ENCODE measurements at regions not wholly inside any gene's neighbourhood (a gene's known extent, or its start where the extent isn't known, plus 50 kb on each side); places are given as distances from the start of the nearest gene placed in this dataset.

DNA sequence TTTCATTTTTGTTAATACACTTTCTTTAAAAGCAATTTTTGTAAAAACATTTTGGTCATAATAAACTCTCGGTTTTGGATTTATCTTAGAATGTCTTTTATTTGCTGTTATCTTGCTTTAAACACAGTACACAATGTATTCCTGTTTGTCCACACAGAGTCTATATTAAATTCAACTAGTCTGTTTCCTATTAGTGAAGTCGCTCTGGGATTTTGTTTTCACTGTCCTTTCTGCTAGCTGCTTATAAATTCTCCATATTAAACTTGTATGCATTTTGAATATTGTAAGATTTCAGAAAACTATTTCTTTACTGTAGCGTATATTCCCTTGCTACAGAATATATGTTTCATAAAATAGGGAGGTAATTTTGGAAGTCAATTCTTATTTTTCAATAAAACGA is 630.2 kb downstream of the HDGFL1 start:
- Histone ChIP-seq H3K9ac (ENCODE audit: low read length) (no peak overlapping the region), H3K27ac (ENCODE audit: low read length) (no peak overlapping the region), H3K9me3 (ENCODE audit: low read length) (no peaks in the 10 kb centered on the region), H3K79me2 (replicated peaks; ENCODE audit: insufficient read depth, low read length) (no peaks in the 10 kb centered on the region), H2AFZ (ENCODE audit: low read depth, low read length) (no peak overlapping the region), H3F3A (ENCODE audit: insufficient read depth, low read length, poor library complexity, severe bottlenecking) (no peaks in the 10 kb centered on the region), H3K9me2 (ENCODE audit: insufficient read depth, low read length) (no peaks in the 10 kb centered on the region), H3K4me2 (ENCODE audit: low read length) (no peak overlapping the region), H3K4me3 (ENCODE audit: low read length) (no peak overlapping the region), H3K27me3 (ENCODE audit: insufficient read depth, low read depth, low read length) (no peaks in the 10 kb centered on the region), H3K36me3 (ENCODE audit: insufficient read depth, low read length) (no peaks in the 10 kb centered on the region), H4K20me1 (ENCODE audit: insufficient read depth) (no peaks in the 10 kb centered on the region)
- TF ChIP-seq SMC3 (conservative IDR thresholded peaks at IDR 0.05; ENCODE audit: poor library complexity), result no peak
- TF ChIP-seq, protein P1, sequence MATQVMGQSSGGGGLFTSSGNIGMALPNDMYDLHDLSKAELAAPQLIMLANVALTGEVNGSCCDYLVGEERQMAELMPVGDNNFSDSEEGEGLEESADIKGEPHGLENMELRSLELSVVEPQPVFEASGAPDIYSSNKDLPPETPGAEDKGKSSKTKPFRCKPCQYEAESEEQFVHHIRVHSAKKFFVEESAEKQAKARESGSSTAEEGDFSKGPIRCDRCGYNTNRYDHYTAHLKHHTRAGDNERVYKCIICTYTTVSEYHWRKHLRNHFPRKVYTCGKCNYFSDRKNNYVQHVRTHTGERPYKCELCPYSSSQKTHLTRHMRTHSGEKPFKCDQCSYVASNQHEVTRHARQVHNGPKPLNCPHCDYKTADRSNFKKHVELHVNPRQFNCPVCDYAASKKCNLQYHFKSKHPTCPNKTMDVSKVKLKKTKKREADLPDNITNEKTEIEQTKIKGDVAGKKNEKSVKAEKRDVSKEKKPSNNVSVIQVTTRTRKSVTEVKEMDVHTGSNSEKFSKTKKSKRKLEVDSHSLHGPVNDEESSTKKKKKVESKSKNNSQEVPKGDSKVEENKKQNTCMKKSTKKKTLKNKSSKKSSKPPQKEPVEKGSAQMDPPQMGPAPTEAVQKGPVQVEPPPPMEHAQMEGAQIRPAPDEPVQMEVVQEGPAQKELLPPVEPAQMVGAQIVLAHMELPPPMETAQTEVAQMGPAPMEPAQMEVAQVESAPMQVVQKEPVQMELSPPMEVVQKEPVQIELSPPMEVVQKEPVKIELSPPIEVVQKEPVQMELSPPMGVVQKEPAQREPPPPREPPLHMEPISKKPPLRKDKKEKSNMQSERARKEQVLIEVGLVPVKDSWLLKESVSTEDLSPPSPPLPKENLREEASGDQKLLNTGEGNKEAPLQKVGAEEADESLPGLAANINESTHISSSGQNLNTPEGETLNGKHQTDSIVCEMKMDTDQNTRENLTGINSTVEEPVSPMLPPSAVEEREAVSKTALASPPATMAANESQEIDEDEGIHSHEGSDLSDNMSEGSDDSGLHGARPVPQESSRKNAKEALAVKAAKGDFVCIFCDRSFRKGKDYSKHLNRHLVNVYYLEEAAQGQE (IDR thresholded peaks at IDR 0.05; ENCODE audit: borderline replicate concordance), result no peak
- no peak for TF ChIP-seq POLR2AphosphoS5 (IDR thresholded peaks at IDR 0.05)
- no peak for TF ChIP-seq MXI1 (conservative IDR thresholded peaks at IDR 0.05; ENCODE audit: poor library complexity, severe bottlenecking)
- TF ChIP-seq EZH2 (IDR thresholded peaks at IDR 0.05; ENCODE audit: borderline replicate concordance, insufficient read depth, low read length, poor library complexity, severe bottlenecking), result no peak
- no peak for TF ChIP-seq EP300 (conservative IDR thresholded peaks at IDR 0.05; ENCODE audit: poor library complexity, severe bottlenecking)
- TF ChIP-seq, protein P2, sequence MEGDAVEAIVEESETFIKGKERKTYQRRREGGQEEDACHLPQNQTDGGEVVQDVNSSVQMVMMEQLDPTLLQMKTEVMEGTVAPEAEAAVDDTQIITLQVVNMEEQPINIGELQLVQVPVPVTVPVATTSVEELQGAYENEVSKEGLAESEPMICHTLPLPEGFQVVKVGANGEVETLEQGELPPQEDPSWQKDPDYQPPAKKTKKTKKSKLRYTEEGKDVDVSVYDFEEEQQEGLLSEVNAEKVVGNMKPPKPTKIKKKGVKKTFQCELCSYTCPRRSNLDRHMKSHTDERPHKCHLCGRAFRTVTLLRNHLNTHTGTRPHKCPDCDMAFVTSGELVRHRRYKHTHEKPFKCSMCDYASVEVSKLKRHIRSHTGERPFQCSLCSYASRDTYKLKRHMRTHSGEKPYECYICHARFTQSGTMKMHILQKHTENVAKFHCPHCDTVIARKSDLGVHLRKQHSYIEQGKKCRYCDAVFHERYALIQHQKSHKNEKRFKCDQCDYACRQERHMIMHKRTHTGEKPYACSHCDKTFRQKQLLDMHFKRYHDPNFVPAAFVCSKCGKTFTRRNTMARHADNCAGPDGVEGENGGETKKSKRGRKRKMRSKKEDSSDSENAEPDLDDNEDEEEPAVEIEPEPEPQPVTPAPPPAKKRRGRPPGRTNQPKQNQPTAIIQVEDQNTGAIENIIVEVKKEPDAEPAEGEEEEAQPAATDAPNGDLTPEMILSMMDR (IDR thresholded peaks at IDR 0.05; ENCODE audit: poor library complexity, severe bottlenecking), result no peak
- TF ChIP-seq RAD21 (conservative IDR thresholded peaks at IDR 0.05), result no peak
- no peak for TF ChIP-seq TAF1 (IDR thresholded peaks at IDR 0.05; ENCODE audit: low read depth)

DNA sequence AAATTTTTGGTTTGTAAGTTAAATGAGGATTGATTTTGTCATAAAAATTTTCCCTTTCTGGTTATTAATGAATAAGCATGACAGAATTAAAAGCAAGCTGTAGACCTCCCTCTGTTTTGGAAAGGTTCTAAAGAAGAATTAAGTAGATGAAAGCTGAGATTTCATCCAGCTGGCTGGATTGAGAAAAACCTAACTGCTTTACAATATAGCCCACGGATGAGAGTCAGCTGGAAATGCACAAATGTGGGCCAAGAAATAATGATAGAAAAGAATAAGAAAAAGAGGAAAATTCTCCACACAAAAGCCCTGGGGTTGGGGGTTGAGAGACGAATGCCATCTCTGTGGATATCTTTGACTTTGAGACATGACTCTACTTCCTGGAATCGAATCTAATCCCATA is 631.6 kb downstream of the HDGFL1 start:
- H3K9me3 ChIP-seq (ENCODE audit: low read length), result no peaks in the 10 kb centered on the region
- no peak overlapping the region for H2AFZ ChIP-seq (ENCODE audit: low read depth, low read length)
- no peak overlapping the region for H3K4me2 ChIP-seq (ENCODE audit: low read length)
- H3K9me2 ChIP-seq (ENCODE audit: insufficient read depth, low read length), result no peaks in the 10 kb centered on the region
- H3K4me3 ChIP-seq (ENCODE audit: low read length), result no peak overlapping the region
- H3K27me3 ChIP-seq (ENCODE audit: insufficient read depth, low read depth, low read length), result no peaks in the 10 kb centered on the region
- no peaks in the 10 kb centered on the region for H4K20me1 ChIP-seq (ENCODE audit: insufficient read depth)
- H3F3A ChIP-seq (ENCODE audit: insufficient read depth, low read length, poor library complexity, severe bottlenecking), result no peaks in the 10 kb centered on the region
- no peak for TF ChIP-seq POLR2AphosphoS5 (IDR thresholded peaks at IDR 0.05)
- TF ChIP-seq SMC3 (conservative IDR thresholded peaks at IDR 0.05; ENCODE audit: poor library complexity), result no peak
- TF ChIP-seq RAD21 (conservative IDR thresholded peaks at IDR 0.05), result no peak
- TF ChIP-seq EP300 (conservative IDR thresholded peaks at IDR 0.05; ENCODE audit: poor library complexity, severe bottlenecking), result no peak
- TF ChIP-seq, protein P2 (IDR thresholded peaks at IDR 0.05; ENCODE audit: poor library complexity, severe bottlenecking), result no peak
- no peak overlapping the region for H3K9ac ChIP-seq (ENCODE audit: low read length)
- H3K27ac ChIP-seq (ENCODE audit: low read length), result no peak overlapping the region
- no peaks in the 10 kb centered on the region for H3K79me2 ChIP-seq (replicated peaks; ENCODE audit: insufficient read depth, low read length)
- H3K36me3 ChIP-seq (ENCODE audit: insufficient read depth, low read length), result no peaks in the 10 kb centered on the region

All from neural cell (in vitro differentiated cells).